ENCODE measurements at regions not wholly inside any gene's neighbourhood (a gene's known extent, or its start where the extent isn't known, plus 50 kb on each side); places are given as distances from the start of the nearest gene placed in this dataset.

DNA sequence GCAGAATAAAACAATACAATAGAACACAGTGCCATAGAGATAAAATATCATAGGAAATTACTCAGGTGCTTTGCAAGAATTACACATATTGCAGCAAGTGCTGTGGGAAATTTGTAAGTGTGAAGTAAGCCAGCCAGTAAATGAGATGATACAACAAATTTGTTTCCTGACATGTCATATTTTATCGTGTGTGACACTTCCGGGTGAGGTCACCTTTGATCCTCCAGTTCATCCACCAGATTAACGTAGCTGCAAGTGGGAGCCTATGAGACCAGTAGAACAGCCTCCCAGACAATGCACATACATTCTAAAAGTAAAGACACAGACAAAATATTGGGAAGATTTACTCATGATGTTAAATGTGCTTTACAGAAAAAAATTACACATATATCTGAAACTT, 72.2 kb downstream of the PRDM9 start:
- Histone ChIP-seq H3K4me3 (ENCODE audit: low read depth, low read length) (no peak overlapping the region), H3K4me1 (ENCODE audit: insufficient read depth) (no peaks in the 10 kb centered on the region), H3K27ac (ENCODE audit: low read depth) (no peak overlapping the region), H3K36me3 (ENCODE audit: insufficient read depth) (no peaks in the 10 kb centered on the region)
- WGBS: 74% methylated on average over 3 of the region's 3 CpGs
- DNase-seq (ENCODE audit: extremely low spot score): no peak

DNA sequence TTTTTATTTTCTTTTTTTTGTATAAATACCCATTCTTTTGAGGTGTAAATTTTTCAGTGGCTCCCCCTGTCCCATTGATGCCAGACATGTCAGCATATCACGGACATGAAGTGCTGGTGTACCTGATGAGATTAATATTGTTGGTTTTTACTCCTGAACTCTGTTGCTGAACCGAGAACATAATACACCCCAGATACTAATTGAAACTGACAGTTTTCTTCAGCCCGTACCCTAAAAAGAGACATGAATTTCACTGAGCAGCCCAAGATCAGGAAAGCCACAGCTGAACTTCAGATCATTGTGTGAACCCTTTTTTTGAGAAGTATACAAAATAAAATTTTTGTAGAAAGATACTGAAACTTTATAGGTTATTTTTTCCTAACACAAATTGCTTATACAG, 75.7 kb downstream of the PRDM9 start:
- no peak overlapping the region for H3K4me3 ChIP-seq (ENCODE audit: low read depth, low read length)
- no peak overlapping the region for H3K27ac ChIP-seq (ENCODE audit: low read depth)
- 81% methylated on average over 3 of the region's 3 CpGs for WGBS
- H3K36me3 ChIP-seq (ENCODE audit: insufficient read depth): no peaks in the 10 kb centered on the region
- H3K4me1 ChIP-seq (ENCODE audit: insufficient read depth): no peaks in the 10 kb centered on the region
- no peak for DNase-seq (ENCODE audit: extremely low spot score)

DNA sequence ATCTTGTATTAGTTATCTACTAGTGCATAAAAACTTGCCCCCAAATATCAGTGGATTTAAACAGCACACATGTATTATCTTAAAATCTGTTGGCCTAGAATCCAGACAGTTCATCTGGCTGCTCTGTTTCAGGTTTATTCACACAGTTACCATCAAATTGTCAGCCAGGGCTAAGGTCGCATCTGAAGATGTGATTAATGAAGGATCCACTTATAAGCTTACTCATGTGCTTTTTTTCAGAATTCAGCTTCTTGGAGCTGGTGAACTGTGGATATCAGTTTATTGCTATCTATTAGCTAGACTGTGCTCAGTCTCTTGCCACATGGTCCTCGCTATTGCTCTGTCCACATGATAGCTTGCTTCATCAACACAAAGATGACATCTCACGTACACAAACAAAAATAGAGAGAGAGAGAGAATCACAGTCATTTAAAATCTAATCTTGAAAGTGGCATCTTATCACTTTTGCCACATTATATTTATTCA, 81.5 kb downstream of the PRDM9 start:
- H3K27ac ChIP-seq (ENCODE audit: low read depth): no peak overlapping the region
- DNase-seq (ENCODE audit: extremely low spot score): no peak
- WGBS: 74% methylated on average over 3 of the region's 3 CpGs
- H3K36me3 ChIP-seq (ENCODE audit: insufficient read depth): no peaks in the 10 kb centered on the region
- no peaks in the 10 kb centered on the region for H3K4me1 ChIP-seq (ENCODE audit: insufficient read depth)
- H3K4me3 ChIP-seq (ENCODE audit: low read depth, low read length): no peak overlapping the region

DNA sequence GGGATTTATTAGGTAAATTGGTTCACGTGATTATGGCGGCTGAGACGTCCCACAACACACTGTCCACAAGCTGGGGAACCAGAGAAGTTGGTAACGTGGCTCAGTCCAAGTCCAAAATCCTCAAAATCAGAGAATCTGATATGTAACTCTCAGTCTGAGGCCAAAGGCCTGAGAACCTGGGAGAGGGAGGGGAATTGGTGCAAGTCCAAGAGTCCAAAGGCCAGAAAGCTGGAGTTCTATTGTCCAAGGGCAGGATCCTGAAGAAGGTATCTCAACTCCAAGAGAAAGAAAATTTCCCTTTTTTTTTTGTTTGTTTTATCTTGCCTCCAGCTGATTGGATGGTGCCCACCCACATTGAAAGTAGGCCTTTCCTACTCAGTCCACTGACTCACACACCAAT, 83.8 kb downstream of the PRDM9 start:
- no peak overlapping the region for H3K4me3 ChIP-seq (ENCODE audit: low read depth, low read length)
- no peaks in the 10 kb centered on the region for H3K4me1 ChIP-seq (ENCODE audit: insufficient read depth)
- H3K36me3 ChIP-seq (ENCODE audit: insufficient read depth): no peaks in the 10 kb centered on the region
- no peak overlapping the region for H3K27ac ChIP-seq (ENCODE audit: low read depth)
- no peak for DNase-seq (ENCODE audit: extremely low spot score)
- 87% methylated on average over 4 of the region's 4 CpGs for WGBS

DNA sequence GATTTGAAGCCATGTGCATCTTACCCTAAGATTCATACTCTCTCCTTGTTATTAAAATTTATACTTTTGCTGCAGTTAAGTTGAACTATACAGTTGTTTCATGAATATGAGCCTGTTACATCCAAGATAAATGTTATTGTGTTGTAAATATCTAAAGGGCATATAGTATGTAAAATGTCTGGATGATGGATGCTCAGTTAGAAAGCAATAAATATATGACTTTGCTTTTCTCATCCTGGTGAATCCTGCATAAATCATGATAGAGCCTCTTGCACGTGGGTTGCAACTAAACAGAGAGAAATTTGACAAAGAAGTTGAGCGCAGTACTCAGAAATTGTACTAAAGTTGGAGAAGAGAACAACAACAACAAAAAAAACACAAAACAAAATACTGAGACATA, 99.5 kb downstream of the PRDM9 start:
- no peak for DNase-seq (ENCODE audit: extremely low spot score)
- Histone ChIP-seq H3K4me1 (ENCODE audit: insufficient read depth) (no peaks in the 10 kb centered on the region), H3K4me3 (ENCODE audit: low read depth, low read length) (no peak overlapping the region), H3K36me3 (ENCODE audit: insufficient read depth) (no peaks in the 10 kb centered on the region), H3K27ac (ENCODE audit: low read depth) (no peak overlapping the region)
- WGBS: 74% methylated on average over 2 of the region's 2 CpGs

DNA sequence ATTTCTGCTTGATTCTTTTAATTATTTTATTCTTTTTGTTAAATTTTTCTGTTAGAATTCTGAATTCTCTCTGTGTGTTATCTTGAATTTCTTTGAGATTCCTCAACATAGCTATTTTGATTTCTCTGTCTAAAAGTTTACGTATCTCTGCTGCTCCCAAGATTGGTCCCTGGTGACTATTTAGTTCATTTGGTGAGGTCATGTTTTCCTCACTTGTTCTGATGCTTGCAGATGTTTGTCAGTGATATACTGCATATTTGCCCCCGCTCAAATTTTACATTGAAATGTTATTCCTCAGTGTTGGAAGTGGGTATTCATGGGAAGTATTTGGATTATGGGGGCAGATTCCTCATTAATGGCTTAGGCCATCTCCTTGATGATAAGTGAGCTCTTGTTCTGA, 105.3 kb downstream of the PRDM9 start:
- no peak overlapping the region for H3K4me3 ChIP-seq (ENCODE audit: low read depth, low read length)
- H3K27ac ChIP-seq (ENCODE audit: low read depth): no peak overlapping the region
- H3K36me3 ChIP-seq (ENCODE audit: insufficient read depth): no peaks in the 10 kb centered on the region
- WGBS: 61% methylated on average over 2 of the region's 2 CpGs
- DNase-seq (ENCODE audit: extremely low spot score): no peak
- H3K4me1 ChIP-seq (ENCODE audit: insufficient read depth): no peaks in the 10 kb centered on the region

DNA sequence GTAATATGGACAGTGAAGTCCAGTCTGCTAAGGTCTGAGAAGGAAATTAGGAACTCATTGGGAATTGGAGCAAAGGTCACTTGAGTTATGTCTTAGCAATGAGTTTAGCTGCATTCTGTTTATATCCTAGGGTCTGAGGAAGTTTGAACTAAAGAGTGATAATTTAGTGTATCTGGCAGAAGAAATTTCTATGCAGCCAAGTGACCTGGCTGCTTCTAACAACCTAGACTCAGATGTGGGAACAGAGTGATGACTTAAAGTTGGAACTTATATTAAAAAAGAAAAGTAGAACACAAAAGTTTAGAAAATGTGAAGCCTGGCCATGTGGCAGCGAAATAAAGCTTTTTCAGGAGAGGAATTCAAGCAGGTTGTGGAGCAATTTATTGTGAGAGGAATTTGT, 106.2 kb downstream of the PRDM9 start:
- no peak overlapping the region for H3K4me3 ChIP-seq (ENCODE audit: low read depth, low read length)
- H3K36me3 ChIP-seq (ENCODE audit: insufficient read depth): no peaks in the 10 kb centered on the region
- no peak overlapping the region for H3K27ac ChIP-seq (ENCODE audit: low read depth)
- DNase-seq (ENCODE audit: extremely low spot score): no peak
- WGBS: 71% methylated on average over 1 of the region's 1 CpG
- no peaks in the 10 kb centered on the region for H3K4me1 ChIP-seq (ENCODE audit: insufficient read depth)

DNA sequence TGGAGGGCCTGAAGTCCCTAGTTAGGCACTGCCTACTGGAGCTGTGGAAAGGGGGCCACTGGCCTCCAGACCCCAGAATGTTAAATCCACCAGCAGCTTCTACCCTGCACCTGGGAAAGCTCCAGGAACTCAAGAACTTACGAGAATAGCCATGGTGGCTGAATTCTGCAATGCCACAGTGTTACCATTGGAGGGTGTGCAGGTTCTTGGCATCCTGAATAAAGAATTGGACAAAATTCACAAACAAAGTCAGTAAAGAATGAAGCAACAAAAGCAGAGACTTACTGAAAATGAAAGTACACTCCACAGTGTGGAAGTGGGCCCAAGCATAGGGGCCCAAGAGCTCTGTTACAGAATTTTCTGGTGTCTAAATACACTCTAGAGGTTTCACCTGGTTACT, 107.0 kb downstream of the PRDM9 start:
- WGBS: 84% methylated on average over 1 of the region's 1 CpG
- Histone ChIP-seq H3K27ac (ENCODE audit: low read depth) (no peak overlapping the region), H3K4me1 (ENCODE audit: insufficient read depth) (no peaks in the 10 kb centered on the region), H3K36me3 (ENCODE audit: insufficient read depth) (no peaks in the 10 kb centered on the region), H3K4me3 (ENCODE audit: low read depth, low read length) (no peak overlapping the region)
- no peak for DNase-seq (ENCODE audit: extremely low spot score)

DNA sequence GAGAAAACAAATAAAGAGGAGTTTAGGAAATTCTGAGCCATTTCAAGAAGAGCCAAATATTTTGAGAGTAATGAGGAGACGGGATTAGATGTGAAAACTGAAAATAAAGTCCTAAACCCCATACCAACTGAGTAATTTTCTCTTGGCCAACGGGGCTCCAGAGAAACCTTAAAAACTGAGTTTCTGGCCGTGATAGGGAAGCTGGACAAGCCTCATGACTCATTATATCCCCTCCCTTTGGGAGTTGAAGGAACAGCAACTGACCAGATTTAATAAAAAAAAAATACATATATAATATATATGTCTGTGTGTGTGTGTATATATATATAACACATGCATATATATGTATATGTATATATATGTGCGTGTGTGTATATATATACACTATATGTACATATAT, 119.6 kb downstream of the PRDM9 start:
- Histone ChIP-seq H3K4me1 (ENCODE audit: insufficient read depth) (no peaks in the 10 kb centered on the region), H3K36me3 (ENCODE audit: insufficient read depth) (no peaks in the 10 kb centered on the region), H3K27ac (ENCODE audit: low read depth) (no peak overlapping the region), H3K4me3 (ENCODE audit: low read depth, low read length) (no peak overlapping the region)
- DNase-seq (ENCODE audit: extremely low spot score): no peak
- WGBS: 73% methylated on average over 4 of the region's 4 CpGs

DNA sequence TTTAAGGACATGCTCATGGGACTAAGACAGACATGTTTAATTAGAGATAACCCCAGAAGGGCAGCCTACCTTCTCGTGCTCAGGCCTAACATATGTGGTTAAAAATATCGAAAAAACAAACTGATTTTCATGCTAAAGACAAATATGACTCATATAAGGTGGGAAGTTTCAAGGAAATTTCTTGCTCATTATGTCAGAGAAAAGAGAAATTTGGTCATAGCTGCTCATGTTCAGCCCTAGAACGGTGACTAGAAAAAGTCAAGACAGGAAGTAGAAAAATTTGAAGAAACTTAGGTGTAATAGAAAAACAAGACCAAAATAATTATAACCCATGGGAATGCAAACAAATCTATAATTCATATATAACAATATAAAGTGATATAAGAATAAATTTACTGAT, 120.6 kb downstream of the PRDM9 start:
- Histone ChIP-seq H3K4me1 (ENCODE audit: insufficient read depth) (no peaks in the 10 kb centered on the region), H3K4me3 (ENCODE audit: low read depth, low read length) (no peak overlapping the region)
- 71% methylated on average over 3 of the region's 3 CpGs for WGBS

DNA sequence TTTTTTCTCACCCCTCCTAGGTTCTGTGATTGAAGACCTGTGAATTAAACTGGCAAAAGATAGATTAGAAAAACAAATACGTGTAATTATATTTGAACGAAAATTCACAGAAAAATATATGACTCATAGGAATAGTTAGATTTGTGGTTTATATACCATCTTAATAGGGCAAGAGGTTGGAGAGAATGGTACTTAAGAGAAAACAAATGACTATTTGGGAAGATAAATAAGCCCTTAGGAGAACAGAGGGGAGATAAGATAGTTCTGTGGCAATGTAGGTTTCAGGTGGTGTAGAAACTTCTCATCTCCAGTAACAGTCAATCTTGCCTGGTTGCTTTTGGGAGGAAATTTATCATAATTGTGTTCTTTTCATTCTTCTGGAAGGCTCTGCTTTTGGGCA, 122.0 kb downstream of the PRDM9 start:
- no peak overlapping the region for H3K4me3 ChIP-seq (ENCODE audit: low read depth, low read length)
- no peak overlapping the region for H3K27ac ChIP-seq (ENCODE audit: low read depth)
- H3K4me1 ChIP-seq (ENCODE audit: insufficient read depth): no peaks in the 10 kb centered on the region
- no peaks in the 10 kb centered on the region for H3K36me3 ChIP-seq (ENCODE audit: insufficient read depth)
- WGBS: 56% methylated on average over 2 of the region's 2 CpGs
- DNase-seq (ENCODE audit: extremely low spot score): no peak

More for the DNA sequence above, 120.6 kb downstream of the PRDM9 start:
- DNase-seq (ENCODE audit: extremely low spot score): no peak
- no peak overlapping the region for H3K27ac ChIP-seq (ENCODE audit: low read depth)
- H3K36me3 ChIP-seq (ENCODE audit: insufficient read depth): no peaks in the 10 kb centered on the region

DNA sequence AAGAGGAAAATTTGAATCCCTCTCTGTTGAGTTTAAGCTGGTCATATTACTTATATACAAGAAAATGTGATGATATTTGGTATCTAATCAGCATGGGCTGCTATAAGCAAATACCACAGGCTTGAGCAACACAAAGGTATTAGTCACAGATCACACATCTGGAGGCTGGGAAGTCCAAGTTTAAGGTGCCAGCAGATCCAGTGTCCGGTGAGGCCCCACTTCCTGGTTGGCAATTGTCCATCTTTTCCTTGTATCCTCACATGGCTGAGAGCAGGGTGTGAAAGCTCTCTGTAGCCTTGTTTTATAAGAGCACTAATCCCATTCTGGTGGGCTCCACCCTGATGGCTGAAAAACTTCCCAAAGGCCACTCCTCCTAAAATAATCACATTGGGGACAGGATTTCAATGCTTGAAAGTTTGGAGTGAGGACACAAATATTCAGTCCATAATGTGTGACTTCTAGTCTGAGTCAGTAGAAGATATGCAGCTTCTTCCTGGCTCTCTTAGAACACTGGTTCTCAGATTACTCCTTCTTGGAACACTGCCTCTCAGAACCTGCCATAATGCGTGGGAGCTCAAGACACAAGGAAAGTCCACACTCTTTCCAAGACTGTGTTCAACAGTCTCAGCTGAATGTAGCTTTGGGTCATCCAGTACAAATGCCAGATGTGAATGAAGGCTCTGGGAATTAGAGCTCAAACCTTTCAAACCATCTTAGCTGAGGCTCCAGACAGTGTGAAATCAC, 124.1 kb downstream of the PRDM9 start:
- Histone ChIP-seq H3K4me3 (ENCODE audit: low read depth, low read length) (no peak overlapping the region), H3K4me1 (ENCODE audit: insufficient read depth) (no peaks in the 10 kb centered on the region), H3K27ac (ENCODE audit: low read depth) (no peak overlapping the region), H3K36me3 (ENCODE audit: insufficient read depth) (no peaks in the 10 kb centered on the region)
- no peak for DNase-seq (ENCODE audit: extremely low spot score)
- 67% methylated on average over 2 of the region's 2 CpGs for WGBS

DNA sequence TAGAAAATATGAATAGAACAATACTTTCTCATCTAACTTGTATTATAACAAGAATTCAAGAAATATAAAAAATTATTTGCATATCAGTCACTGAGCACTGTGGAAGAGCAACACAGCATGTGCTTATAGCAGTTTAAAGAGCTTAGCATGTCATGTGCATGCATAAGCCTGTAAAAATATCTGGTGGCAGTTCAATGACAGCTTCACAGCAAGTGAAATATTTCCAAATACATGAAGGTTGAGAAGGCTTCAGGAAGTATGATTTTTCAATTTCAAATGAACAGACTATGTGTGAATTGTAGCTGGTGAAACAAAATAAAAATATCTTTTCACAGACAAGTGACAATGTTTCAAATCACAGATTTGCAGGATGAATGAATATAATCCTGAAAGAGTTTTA, 128.5 kb downstream of the PRDM9 start:
- Histone ChIP-seq H3K4me1 (ENCODE audit: insufficient read depth) (no peaks in the 10 kb centered on the region), H3K36me3 (ENCODE audit: insufficient read depth) (no peaks in the 10 kb centered on the region), H3K27ac (ENCODE audit: low read depth) (no peak overlapping the region), H3K4me3 (ENCODE audit: low read depth, low read length) (no peak overlapping the region)
- no peak for DNase-seq (ENCODE audit: extremely low spot score)

DNA sequence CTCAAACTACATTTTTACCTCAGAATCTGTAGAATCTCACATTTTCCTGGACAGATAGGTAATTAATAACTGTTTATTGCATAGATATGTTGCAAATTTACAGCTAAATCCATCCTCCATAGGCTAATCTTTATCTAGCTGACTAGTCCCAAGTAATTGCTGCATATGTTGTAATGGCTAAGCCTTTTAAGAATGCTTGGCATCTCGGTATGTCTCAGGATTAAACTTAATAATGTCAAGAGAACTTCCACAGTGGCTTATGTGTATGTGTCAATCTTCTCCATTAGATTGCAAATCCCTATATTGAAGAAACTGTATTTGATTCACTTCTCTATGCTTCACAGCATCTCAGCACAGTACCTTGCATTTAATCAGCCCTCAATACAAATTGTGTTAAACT, 131.9 kb downstream of the PRDM9 start:
- 75% methylated on average over 1 of the region's 1 CpG for WGBS
- no peaks in the 10 kb centered on the region for H3K4me1 ChIP-seq (ENCODE audit: insufficient read depth)

DNA sequence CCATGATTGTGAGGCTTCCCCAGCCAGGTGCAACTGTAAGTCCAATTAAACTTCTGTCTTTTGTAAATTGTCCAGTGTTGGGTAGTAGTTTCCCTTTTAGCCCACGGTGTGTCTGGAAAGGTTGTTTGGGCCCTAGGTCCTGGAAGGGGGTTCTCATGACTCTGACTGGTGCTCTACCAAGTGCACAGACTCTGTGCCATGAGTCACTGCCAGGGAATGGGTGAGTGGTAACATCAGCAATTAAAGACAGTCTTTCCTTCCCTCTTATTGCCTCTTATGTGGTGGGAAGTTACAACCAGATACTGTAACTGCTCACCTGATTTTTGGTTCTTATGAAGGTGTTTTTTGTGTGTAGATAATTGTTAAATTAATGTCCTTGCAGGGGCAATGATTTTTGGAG, 141.2 kb downstream of the PRDM9 start:
- no peak for DNase-seq (ENCODE audit: extremely low spot score)
- Histone ChIP-seq H3K36me3 (ENCODE audit: insufficient read depth) (no peaks in the 10 kb centered on the region), H3K4me3 (ENCODE audit: low read depth, low read length) (no peak overlapping the region), H3K27ac (ENCODE audit: low read depth) (no peak overlapping the region), H3K4me1 (ENCODE audit: insufficient read depth) (no peaks in the 10 kb centered on the region)
- WGBS: 81% methylated on average over 1 of the region's 1 CpG

More for the DNA sequence above, 131.9 kb downstream of the PRDM9 start:
- no peaks in the 10 kb centered on the region for H3K36me3 ChIP-seq (ENCODE audit: insufficient read depth)
- H3K27ac ChIP-seq (ENCODE audit: low read depth): no peak overlapping the region
- no peak overlapping the region for H3K4me3 ChIP-seq (ENCODE audit: low read depth, low read length)
- no peak for DNase-seq (ENCODE audit: extremely low spot score)
